Caco-2 (cell line): ENCODE measurements at regions not wholly inside any gene's neighbourhood (a gene's known extent, or its start where the extent isn't known, plus 50 kb on each side); places are given as distances from the start of the nearest gene placed in this dataset.

Experiments used
- BruUV-seq: library from RNA; stranded (reverse); fragments of 400-500 nt; replicated peaks from 2 replicates; lab custom pipeline; 2021; lab: Mats Ljungman, UMichigan
- CTCF ChIA-PET: fragments of 300-600 bp; sonication (Branson Sonifier 250); formaldehyde crosslinking; loops from one replicate; lab custom pipeline; 2022; ENCODE audit warnings: antibody characterized with exemption; lab: Charles Lee
- POLR2A ChIA-PET: fragments of 300-600 bp; sonication (Branson Sonifier 250); formaldehyde crosslinking; loops from one replicate; lab custom pipeline; 2022; ENCODE audit warnings: antibody characterized with exemption; lab: Charles Lee
- DNase-seq, 2 experiments: peaks; one replicate each; pipeline versions ENCODE4 v3.0.0 to v3.0.0-alpha.2; 2020 to 2022
- H3K27me3 ChIP-seq: replicated peaks from 2 replicates; pipeline ENCODE4 v1.6.0; 2011; ENCODE audit warnings: low read length; ENCODE audit not compliant: control insufficient read depth, insufficient read depth
- H3K36me3 ChIP-seq: 2 replicates; pipeline ENCODE4 v1.5.1; 2011; ENCODE audit warnings: low read length; ENCODE audit not compliant: control insufficient read depth, insufficient read depth
- H3K4me1 ChIP-seq: fragments of 250-450 bp; sonication (Bioruptor Pico); 2 replicates; pipeline ENCODE4 v1.5.1; 2020; ENCODE audit warnings: mild to moderate bottlenecking
- H3K4me3 ChIP-seq: 2 replicates; pipeline ENCODE4 v1.5.1; 2011; ENCODE audit warnings: low read depth, mild to moderate bottlenecking, control low read depth, low read length
- H3K9me3 ChIP-seq: fragments of 250-450 bp; sonication (Bioruptor Pico); 2 replicates; pipeline ENCODE4 v1.5.1; 2020; ENCODE audit warnings: mild to moderate bottlenecking, moderate library complexity
- H3K27ac Mint-ChIP-seq: one replicate; pipeline ENCODE4 v1.8.0; 2022; ENCODE audit warnings: mixed read lengths; ENCODE audit not compliant: unreplicated experiment
- H3K27me3 Mint-ChIP-seq: one replicate; pipeline ENCODE4 v1.8.0; 2022; ENCODE audit warnings: mixed read lengths; ENCODE audit not compliant: insufficient read depth, unreplicated experiment
- H3K36me3 Mint-ChIP-seq: one replicate; pipeline ENCODE4 v1.8.0; 2022; ENCODE audit warnings: mild to moderate bottlenecking, mixed read lengths; ENCODE audit not compliant: insufficient read depth, unreplicated experiment
- H3K4me1 Mint-ChIP-seq: one replicate; pipeline ENCODE4 v1.8.0; 2022; ENCODE audit warnings: low read depth, mixed read lengths; ENCODE audit not compliant: unreplicated experiment
- H3K4me3 Mint-ChIP-seq: one replicate; pipeline ENCODE4 v1.8.0; 2022; ENCODE audit warnings: mild to moderate bottlenecking, moderate library complexity, mixed read lengths; ENCODE audit not compliant: unreplicated experiment
- H3K9me3 Mint-ChIP-seq: one replicate; pipeline ENCODE4 v1.8.0; 2022; ENCODE audit warnings: mixed read lengths; ENCODE audit not compliant: unreplicated experiment
- intact Hi-C: fragments of 100-400 bp; cut with micrococcal nuclease; formaldehyde crosslinking; loops from one replicate; pipeline ENCODE4 v1.10.0; 2022; ENCODE audit not compliant: unreplicated experiment
- TF ChIP-seq, protein P1 (sequence below), 2 experiments: fragments of 200-600 bp in 1 of 2; IDR thresholded peaks; 1 replicate in 1 of 2; 2 replicates in 1 of 2; pipeline versions ENCODE4 v1.5.1 to v1.8.0; 2011 to 2022; ENCODE audit warnings: antibody characterized with exemption in 1 of 2, control low read depth in 1 of 2, inconsistent platforms in 1 of 2, low read depth in 1 of 2, low read length in 1 of 2, mild to moderate bottlenecking in 1 of 2, moderate library complexity in 1 of 2; ENCODE audit not compliant: insufficient read depth in 1 of 2, severe bottlenecking in 1 of 2, unreplicated experiment in 1 of 2

DNA sequence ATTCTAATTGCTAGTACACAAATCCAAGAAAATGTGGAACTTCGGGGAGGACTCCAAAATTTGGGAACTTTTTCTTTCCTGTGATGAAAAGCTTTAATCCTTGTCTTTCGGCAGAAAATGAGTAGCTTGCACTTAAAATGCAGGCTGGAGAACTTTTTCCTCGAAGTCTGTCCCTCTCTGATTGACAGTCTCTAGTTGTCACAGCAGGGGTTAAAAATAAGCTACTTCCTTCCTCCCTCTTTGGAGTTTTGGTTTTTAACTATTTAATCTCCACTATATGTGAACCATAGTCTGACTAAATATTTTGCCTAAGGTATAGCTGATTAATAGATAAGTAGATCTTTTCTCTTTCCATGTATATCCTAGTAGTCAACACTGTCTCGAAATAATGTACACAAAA is 66.8 kb upstream of the MBOAT1 start:
- TF ChIP-seq, protein P1, sequence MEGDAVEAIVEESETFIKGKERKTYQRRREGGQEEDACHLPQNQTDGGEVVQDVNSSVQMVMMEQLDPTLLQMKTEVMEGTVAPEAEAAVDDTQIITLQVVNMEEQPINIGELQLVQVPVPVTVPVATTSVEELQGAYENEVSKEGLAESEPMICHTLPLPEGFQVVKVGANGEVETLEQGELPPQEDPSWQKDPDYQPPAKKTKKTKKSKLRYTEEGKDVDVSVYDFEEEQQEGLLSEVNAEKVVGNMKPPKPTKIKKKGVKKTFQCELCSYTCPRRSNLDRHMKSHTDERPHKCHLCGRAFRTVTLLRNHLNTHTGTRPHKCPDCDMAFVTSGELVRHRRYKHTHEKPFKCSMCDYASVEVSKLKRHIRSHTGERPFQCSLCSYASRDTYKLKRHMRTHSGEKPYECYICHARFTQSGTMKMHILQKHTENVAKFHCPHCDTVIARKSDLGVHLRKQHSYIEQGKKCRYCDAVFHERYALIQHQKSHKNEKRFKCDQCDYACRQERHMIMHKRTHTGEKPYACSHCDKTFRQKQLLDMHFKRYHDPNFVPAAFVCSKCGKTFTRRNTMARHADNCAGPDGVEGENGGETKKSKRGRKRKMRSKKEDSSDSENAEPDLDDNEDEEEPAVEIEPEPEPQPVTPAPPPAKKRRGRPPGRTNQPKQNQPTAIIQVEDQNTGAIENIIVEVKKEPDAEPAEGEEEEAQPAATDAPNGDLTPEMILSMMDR (IDR thresholded peaks at IDR 0.05; ENCODE audit: insufficient read depth in 1 of 2, low read depth in 1 of 2, low read length in 1 of 2, severe bottlenecking in 1 of 2, unreplicated experiment in 1 of 2), result no peak
- BruUV-seq, result no TSS peak
- H3K27me3 ChIP-seq, result no peaks in the 10 kb centered on the region; the same call in 1 of the 2 replicates
- H3K9me3 Mint-ChIP-seq, result no peaks in the 10 kb centered on the region
- intact Hi-C loops, result no loop called here
- no peak for DNase-seq
- ChIA-PET CTCF (interaction anchor here (0.7 to 1.1 kb wide), 2 partner anchors 161 to 275 kb away, joined by 3 read pairs; no protein-coding TSS in a partner anchor), POLR2A (no interaction called here)
- H3K4me3 Mint-ChIP-seq, result no peak overlapping the region
- no peaks in the 10 kb centered on the region for H3K36me3 ChIP-seq
- H3K27ac Mint-ChIP-seq, result no peak overlapping the region
- H3K9me3 ChIP-seq, result no peaks in the 10 kb centered on the region
- H3K4me1 ChIP-seq, result peaks cover 2% of the 10 kb centered on the region
- H3K36me3 Mint-ChIP-seq, result no peaks in the 10 kb centered on the region
- H3K4me1 Mint-ChIP-seq, result peaks cover 5% of the 10 kb centered on the region
- H3K4me3 ChIP-seq, result no peak overlapping the region
- H3K27me3 Mint-ChIP-seq, result peaks cover 3% of the 10 kb centered on the region

DNA sequence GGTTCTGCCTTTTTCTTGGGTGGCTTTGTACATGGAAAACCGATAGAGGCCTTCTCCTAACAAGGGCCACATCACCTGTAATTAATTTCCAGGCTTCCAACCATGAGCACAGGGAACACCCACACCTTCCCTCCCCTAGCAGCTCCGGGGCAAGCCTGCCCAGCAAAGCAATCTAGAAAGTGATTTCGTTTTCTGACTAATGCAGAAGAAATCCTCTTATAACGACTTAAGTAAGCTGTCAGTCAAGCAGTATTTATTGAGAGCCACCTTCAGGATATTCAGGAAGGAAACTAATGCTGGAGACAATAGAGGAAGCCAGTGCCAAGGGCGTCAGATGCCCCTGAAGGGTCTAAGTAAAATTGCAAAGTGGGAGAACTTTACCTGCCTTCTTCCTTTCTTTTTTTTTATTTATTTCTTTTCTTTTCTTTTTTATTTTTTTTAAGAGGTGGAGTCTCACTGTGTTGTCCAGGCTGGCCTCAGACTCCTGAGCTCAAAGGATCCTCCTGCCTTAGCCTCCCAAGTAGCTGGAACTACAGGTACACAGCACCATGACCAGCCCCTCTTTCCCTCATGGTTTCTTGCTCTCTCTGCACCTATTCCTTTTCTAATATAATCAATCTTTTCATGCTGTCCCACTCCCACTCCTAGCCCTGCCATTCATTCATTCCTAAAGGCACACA is 67.5 kb upstream of the MBOAT1 start:
- Mint-ChIP-seq H3K27ac (no peak overlapping the region), H3K4me3 (no peak overlapping the region), H3K36me3 (no peaks in the 10 kb centered on the region), H3K9me3 (no peaks in the 10 kb centered on the region), H3K27me3 (peaks cover 3% of the 10 kb centered on the region), H3K4me1 (no peaks in the 10 kb centered on the region)
- no peaks in the 10 kb centered on the region for H3K9me3 ChIP-seq
- ChIA-PET POLR2A (no interaction called here), CTCF (interaction anchor here (1.1 kb wide), 1 partner anchor 276 kb away, joined by 3 read pairs; no protein-coding TSS in a partner anchor)
- no peak overlapping the region for H3K4me3 ChIP-seq
- no peaks in the 10 kb centered on the region; the same call in 1 of the 2 replicates for H3K27me3 ChIP-seq
- no peaks in the 10 kb centered on the region for H3K4me1 ChIP-seq
- BruUV-seq, result no TSS peak
- intact Hi-C loops, result no loop called here
- H3K36me3 ChIP-seq, result no peaks in the 10 kb centered on the region
- no peak for DNase-seq
- TF ChIP-seq, protein P1 (IDR thresholded peaks at IDR 0.05; ENCODE audit: insufficient read depth in 1 of 2, low read depth in 1 of 2, low read length in 1 of 2, severe bottlenecking in 1 of 2, unreplicated experiment in 1 of 2), result no peak

DNA sequence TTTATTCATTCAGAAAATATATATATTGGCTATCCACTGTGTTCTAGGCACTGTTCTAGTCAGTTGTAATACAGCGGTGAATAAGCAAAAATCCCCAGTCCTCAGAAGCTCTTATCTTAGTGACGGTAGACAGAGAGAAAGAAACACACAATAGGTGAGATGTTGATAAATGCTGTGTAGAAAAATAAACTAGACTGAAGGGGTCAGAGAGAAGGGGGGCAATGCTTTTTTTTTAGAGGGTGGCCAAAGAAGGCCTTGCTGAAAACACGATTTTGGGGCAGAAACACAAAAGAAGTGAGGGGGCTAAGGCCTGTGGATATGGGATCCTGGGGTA is 68.0 kb upstream of the MBOAT1 start:
- CTCF ChIA-PET, result interaction anchor here (1.1 kb wide), 1 partner anchor 276 kb away, joined by 3 read pairs; no protein-coding TSS in a partner anchor
- intact Hi-C loops, result no loop called here
- H3K27me3 Mint-ChIP-seq, result peaks cover 3% of the 10 kb centered on the region
- no peak overlapping the region for H3K4me3 ChIP-seq
- no peaks in the 10 kb centered on the region for H3K9me3 Mint-ChIP-seq
- no peaks in the 10 kb centered on the region for H3K9me3 ChIP-seq
- POLR2A ChIA-PET, result no interaction called here
- H3K4me1 ChIP-seq, result no peaks in the 10 kb centered on the region
- no peaks in the 10 kb centered on the region; the same call in 1 of the 2 replicates for H3K27me3 ChIP-seq
- no peaks in the 10 kb centered on the region for H3K36me3 Mint-ChIP-seq
- no peak overlapping the region for H3K4me3 Mint-ChIP-seq
- no TSS peak for BruUV-seq
- H3K36me3 ChIP-seq, result no peaks in the 10 kb centered on the region
- DNase-seq, result no peak
- H3K27ac Mint-ChIP-seq, result no peak overlapping the region
- no peaks in the 10 kb centered on the region for H3K4me1 Mint-ChIP-seq
- TF ChIP-seq, protein P1 (IDR thresholded peaks at IDR 0.05; ENCODE audit: insufficient read depth in 1 of 2, low read depth in 1 of 2, low read length in 1 of 2, severe bottlenecking in 1 of 2, unreplicated experiment in 1 of 2), result no peak
